ENCODE measurements at regions not wholly inside any gene's neighbourhood (a gene's known extent, or its start where the extent isn't known, plus 50 kb on each side); places are given as distances from the start of the nearest gene placed in this dataset.

DNA sequence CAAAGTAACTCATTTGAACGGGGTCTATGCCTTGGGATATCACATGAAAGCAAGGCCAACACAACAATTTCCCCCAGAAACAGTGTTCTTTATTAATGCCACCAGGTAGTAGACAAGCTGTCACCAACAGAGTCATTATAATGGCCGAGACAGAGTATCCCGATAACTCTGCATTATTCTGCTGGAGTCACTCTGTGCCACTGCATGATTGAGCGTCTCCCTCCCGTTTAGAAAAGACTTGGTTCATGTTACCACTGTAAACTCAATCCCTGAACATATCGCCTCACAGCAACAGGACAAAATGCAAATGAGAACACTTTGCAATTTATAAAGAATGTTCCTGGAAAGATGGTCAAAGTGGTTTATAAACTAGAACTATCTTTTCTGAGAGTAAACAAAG lies 932.5 kb downstream of the GATA3 start:
- dilution Hi-C loops (cut with MboI; ENCODE audit: extremely low pct_ligation_motif_present, low sequenced_read_pairs) = no loop called here
- Histone ChIP-seq H2AFZ (ENCODE audit: low read depth, low read length) (no peak overlapping the region), H3K9me3 (replicated peaks; ENCODE audit: control insufficient read depth, insufficient read depth, low read length) (no peaks in the 10 kb centered on the region), H3K27me3 (ENCODE audit: control insufficient read depth in 2 of 2, insufficient read depth in 2 of 2, low read length in 2 of 2) (no peaks in the 10 kb centered on the region), H4K20me1 (replicated peaks; ENCODE audit: control insufficient read depth, extremely low read depth, insufficient read depth, low read length) (no peaks in the 10 kb centered on the region), H3K4me3 (replicated peaks in 1 of 3; ENCODE audit: insufficient read depth in 1 of 3, low read depth in 1 of 3, low read length in 3 of 3) (no peak overlapping the region), H3K36me3 (ENCODE audit: control insufficient read depth in 2 of 2, extremely low read depth in 1 of 2, insufficient read depth in 2 of 2, low read length in 2 of 2) (no peaks in the 10 kb centered on the region), H3K27ac (ENCODE audit: insufficient read depth, low read depth, low read length) (no peak overlapping the region), H3K9me1 (replicated peaks; ENCODE audit: control insufficient read depth, extremely low read depth, insufficient read depth, low read length) (no peaks in the 10 kb centered on the region), H3K79me2 (ENCODE audit: control insufficient read depth, insufficient read depth, low read length) (no peaks in the 10 kb centered on the region), H3K4me1 (ENCODE audit: control insufficient read depth, extremely low read depth, insufficient read depth, low read length) (no peaks in the 10 kb centered on the region), H3K9ac (replicated peaks; ENCODE audit: extremely low read depth, insufficient read depth, low read length) (no peak overlapping the region), H3K4me2 (ENCODE audit: insufficient read depth, low read length) (no peak overlapping the region)
- ChIA-PET CTCF (no interaction called here), POLR2A (no interaction called here)
- no peak for DNase-seq (ENCODE audit: low read depth, low spot score)
- FAIRE-seq = no peak
- intact Hi-C loops (cut with micrococcal nuclease) = no loop called here
- no TSS peak for BruUV-seq (replicated peaks)
- TF ChIP-seq, protein P1, sequence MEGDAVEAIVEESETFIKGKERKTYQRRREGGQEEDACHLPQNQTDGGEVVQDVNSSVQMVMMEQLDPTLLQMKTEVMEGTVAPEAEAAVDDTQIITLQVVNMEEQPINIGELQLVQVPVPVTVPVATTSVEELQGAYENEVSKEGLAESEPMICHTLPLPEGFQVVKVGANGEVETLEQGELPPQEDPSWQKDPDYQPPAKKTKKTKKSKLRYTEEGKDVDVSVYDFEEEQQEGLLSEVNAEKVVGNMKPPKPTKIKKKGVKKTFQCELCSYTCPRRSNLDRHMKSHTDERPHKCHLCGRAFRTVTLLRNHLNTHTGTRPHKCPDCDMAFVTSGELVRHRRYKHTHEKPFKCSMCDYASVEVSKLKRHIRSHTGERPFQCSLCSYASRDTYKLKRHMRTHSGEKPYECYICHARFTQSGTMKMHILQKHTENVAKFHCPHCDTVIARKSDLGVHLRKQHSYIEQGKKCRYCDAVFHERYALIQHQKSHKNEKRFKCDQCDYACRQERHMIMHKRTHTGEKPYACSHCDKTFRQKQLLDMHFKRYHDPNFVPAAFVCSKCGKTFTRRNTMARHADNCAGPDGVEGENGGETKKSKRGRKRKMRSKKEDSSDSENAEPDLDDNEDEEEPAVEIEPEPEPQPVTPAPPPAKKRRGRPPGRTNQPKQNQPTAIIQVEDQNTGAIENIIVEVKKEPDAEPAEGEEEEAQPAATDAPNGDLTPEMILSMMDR (IDR thresholded peaks at IDR 0.05; ENCODE audit: extremely low read depth in 1 of 2, insufficient read depth in 1 of 2, low read depth in 1 of 2, low read length in 2 of 2) = no peak
- no peak for TF ChIP-seq POLR2AphosphoS5 (IDR thresholded peaks at IDR 0.05; ENCODE audit: insufficient read depth, low read depth, low read length)
- TF ChIP-seq JUN (IDR thresholded peaks at IDR 0.05; ENCODE audit: borderline replicate concordance, insufficient read depth, insufficient read length, low read depth) = no peak
- no peak for TF ChIP-seq GATA2 (IDR thresholded peaks at IDR 0.05; ENCODE audit: insufficient read depth, insufficient read length, low read depth, low read length)
- no peak for TF ChIP-seq POLR2A (IDR thresholded peaks at IDR 0.05; ENCODE audit: low read depth, low read length)
- TF ChIP-seq MYC (IDR thresholded peaks at IDR 0.05; ENCODE audit: low read depth, low read length) = no peak
- TF ChIP-seq, protein P2, sequence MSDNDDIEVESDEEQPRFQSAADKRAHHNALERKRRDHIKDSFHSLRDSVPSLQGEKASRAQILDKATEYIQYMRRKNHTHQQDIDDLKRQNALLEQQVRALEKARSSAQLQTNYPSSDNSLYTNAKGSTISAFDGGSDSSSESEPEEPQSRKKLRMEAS (IDR thresholded peaks at IDR 0.05; ENCODE audit: insufficient read depth, insufficient read length) = no peak
- no peak for TF ChIP-seq FOS (IDR thresholded peaks at IDR 0.05; ENCODE audit: borderline replicate concordance, insufficient read depth, low read length)
- TF ChIP-seq EZH2 (IDR thresholded peaks at IDR 0.05; ENCODE audit: borderline replicate concordance, low read depth, low read length, severe bottlenecking) = no peak

Measured in endothelial cell of umbilical vein (primary cell).